HEK293 (cell line): ENCODE measurements at regions not wholly inside any gene's neighbourhood (a gene's known extent, or its start where the extent isn't known, plus 50 kb on each side); places are given as distances from the start of the nearest gene placed in this dataset.

Source experiments
- CTCF ChIA-PET: fragments of 350-600 bp; formaldehyde crosslinking; extraction: SDS; loops from one replicate; lab custom pipeline; 2021; ENCODE audit warnings: antibody characterized with exemption; lab: Yijun Ruan, JAX
- POLR2A ChIA-PET: fragments of 300-600 bp; formaldehyde crosslinking; extraction: SDS; loops from one replicate; lab custom pipeline; 2020; ENCODE audit warnings: antibody characterized with exemption, inconsistent platforms; lab: Yijun Ruan, JAX
- H3K27ac ChIP-seq: fragments of 200-500 bp; sonication (Bioruptor generic); 2 replicates; pipeline ENCODE4 v1.5.1; 2014; ENCODE audit warnings: low read depth, low read length, control low read depth, inconsistent platforms; ENCODE audit errors: extremely low read depth
- H3K36me3 ChIP-seq, 2 experiments: fragments of 200-500 bp in 1 of 2; sonication (Bioruptor generic) in 1 of 2; 1 replicate in 1 of 2; 2 replicates in 1 of 2; pipeline ENCODE4 v1.5.1; 2014 to 2017; ENCODE audit warnings: inconsistent platforms in 2 of 2, low read length in 2 of 2; ENCODE audit not compliant: control insufficient read depth in 2 of 2, insufficient read depth in 1 of 2
- H3K4me1 ChIP-seq: fragments of 200-500 bp; sonication (Bioruptor generic); 2 replicates; pipeline ENCODE4 v1.5.1; 2014; ENCODE audit warnings: mild to moderate bottlenecking, low read length, inconsistent platforms; ENCODE audit not compliant: control insufficient read depth, insufficient read depth
- H3K4me3 ChIP-seq: 2 replicates; pipeline ENCODE4 v1.5.1; 2011; ENCODE audit warnings: low read depth, mild to moderate bottlenecking, control low read depth, low read length, moderate library complexity
- H3K9me3 ChIP-seq: fragments of 200-500 bp; sonication (Bioruptor generic); 2 replicates; pipeline ENCODE4 v1.5.1; 2014; ENCODE audit warnings: low read depth, low read length, inconsistent platforms; ENCODE audit not compliant: control insufficient read depth, insufficient read depth
- EGR2 ChIP-seq: fragments of 450-650 bp; formaldehyde crosslinking; IDR thresholded peaks from 2 replicates; pipeline ENCODE4 v1.5.1; 2016; ENCODE audit warnings: low read depth, missing biosample characterization, missing genetic modification characterization
- ELK4 ChIP-seq: IDR thresholded peaks from 2 replicates; pipeline ENCODE4 v1.6.1; 2011; ENCODE audit warnings: mild to moderate bottlenecking, low read depth, low read length, borderline replicate concordance
- HOXD13 ChIP-seq: sonication (generic); formaldehyde crosslinking; IDR thresholded peaks from 2 replicates; pipeline ENCODE4 v1.8.0; 2022; ENCODE audit warnings: missing genetic modification reagents, borderline replicate concordance
- IKZF3 ChIP-seq: fragments of 450-650 bp; IDR thresholded peaks from 2 replicates; pipeline ENCODE4 v1.5.0; 2018; ENCODE audit warnings: missing biosample characterization, mild to moderate bottlenecking, missing genetic modification characterization, moderate library complexity
- OSR2 ChIP-seq: fragments of 450-650 bp; formaldehyde crosslinking; IDR thresholded peaks from 2 replicates; pipeline ENCODE4 v1.5.1; 2016; ENCODE audit warnings: missing biosample characterization, missing genetic modification characterization
- PRDM1 ChIP-seq: fragments of 450-650 bp; formaldehyde crosslinking; IDR thresholded peaks from 2 replicates; pipeline ENCODE4; 2016; ENCODE audit warnings: missing biosample characterization, missing genetic modification characterization
- TRIM28 ChIP-seq: IDR thresholded peaks from 2 replicates; pipeline ENCODE4 v1.6.1; 2011; ENCODE audit warnings: low read length, control low read depth, borderline replicate concordance
- ZBTB20 ChIP-seq: fragments of 450-650 bp; formaldehyde crosslinking; IDR thresholded peaks from 2 replicates; pipeline ENCODE4 v1.5.1; 2016; ENCODE audit warnings: missing biosample characterization, missing genetic modification characterization
- ZBTB44 ChIP-seq: fragments of 450-650 bp; IDR thresholded peaks from 2 replicates; pipeline ENCODE4 v1.5.1; 2018; ENCODE audit warnings: missing biosample characterization, mild to moderate bottlenecking, missing genetic modification characterization
- ZBTB48 ChIP-seq: fragments of 450-650 bp; formaldehyde crosslinking; IDR thresholded peaks from 2 replicates; pipeline ENCODE4 v1.5.1; 2016; ENCODE audit warnings: missing biosample characterization, missing genetic modification characterization
- ZFHX2 ChIP-seq: fragments of 450-650 bp; formaldehyde crosslinking; conservative IDR thresholded peaks from 2 replicates; pipeline ENCODE4 v1.5.1; 2016; ENCODE audit warnings: missing biosample characterization, missing genetic modification characterization
- ZNF449 ChIP-seq: fragments of 450-650 bp; formaldehyde crosslinking; IDR thresholded peaks from 2 replicates; pipeline ENCODE4 v1.5.1; 2017; ENCODE audit warnings: missing biosample characterization, mild to moderate bottlenecking, missing genetic modification characterization, moderate library complexity
- ZNF530 ChIP-seq: fragments of 450-650 bp; formaldehyde crosslinking; IDR thresholded peaks from 2 replicates; pipeline ENCODE4 v1.5.1; 2016; ENCODE audit warnings: low read depth, missing biosample characterization, missing genetic modification characterization
- ZNF692 ChIP-seq: fragments of 450-650 bp; formaldehyde crosslinking; IDR thresholded peaks from 2 replicates; pipeline ENCODE4 v1.5.1; 2016; ENCODE audit warnings: missing biosample characterization, missing genetic modification characterization
- ZNF843 ChIP-seq: fragments of 450-650 bp; formaldehyde crosslinking; IDR thresholded peaks from 2 replicates; pipeline ENCODE4 v1.5.1; 2016; ENCODE audit warnings: missing biosample characterization, missing genetic modification characterization

DNA sequence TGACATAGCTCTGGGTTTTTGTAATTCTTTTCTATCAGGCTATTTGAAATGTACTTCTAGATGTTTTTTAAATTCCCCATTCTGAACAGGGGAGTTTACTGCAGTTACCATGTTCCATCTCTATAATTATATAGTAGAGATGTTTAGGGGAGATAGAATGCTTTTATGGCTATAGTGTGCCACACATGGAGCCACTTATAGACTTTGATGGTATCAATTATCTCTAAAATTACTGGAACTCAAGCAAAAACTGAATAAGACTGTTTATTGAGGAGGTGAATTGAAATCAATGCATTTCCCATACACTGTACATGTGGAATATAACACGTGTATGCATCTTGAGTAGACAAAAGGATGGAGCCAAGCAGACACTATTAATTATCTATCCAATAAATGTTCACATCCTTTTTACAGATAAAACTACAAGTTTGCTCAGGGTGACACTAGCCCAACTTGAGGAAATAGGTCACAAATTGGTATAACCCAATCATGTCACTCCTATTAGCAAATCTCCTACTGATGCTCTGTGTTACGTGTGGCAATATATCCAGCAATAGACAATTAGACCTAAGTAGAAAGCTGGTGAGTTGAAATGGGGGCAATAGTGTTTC is 1882.6 kb downstream of the PCDH9 start:
- H3K36me3 ChIP-seq, result no peaks in the 10 kb centered on the region
- no peak overlapping the region for H3K27ac ChIP-seq
- H3K9me3 ChIP-seq, result no peaks in the 10 kb centered on the region
- CTCF ChIA-PET, result interaction anchor here (0.7 kb wide), 1 partner anchor 1850 kb away, joined by 3 read pairs; no protein-coding TSS in a partner anchor
- H3K4me3 ChIP-seq, result no peak overlapping the region
- TF ChIP-seq ELK4 (0 out of 2 replicates have a peak, but pooled peaks have one; percentile 46), ZBTB44 (tag by site-specific recombination) (no peak)
- no peaks in the 10 kb centered on the region for H3K4me1 ChIP-seq
- POLR2A ChIA-PET, result no interaction called here

GRCh38 chr13:65343898-65344663 is 1886.1 kb downstream of the PCDH9 start:
- no peaks in the 10 kb centered on the region for H3K4me1 ChIP-seq
- CTCF ChIA-PET, result no interaction called here
- no peak overlapping the region for H3K27ac ChIP-seq
- POLR2A ChIA-PET, result no interaction called here
- H3K9me3 ChIP-seq, result no peaks in the 10 kb centered on the region
- H3K36me3 ChIP-seq, result no peaks in the 10 kb centered on the region
- TF ChIP-seq PRDM1 (no peak), ZNF449 (no peak), OSR2 (tag by site-specific recombination) (no peak), ZBTB20 (tag by site-specific recombination) (no peak)
- H3K4me3 ChIP-seq, result no peak overlapping the region

- no peak overlapping the region for H3K27ac ChIP-seq
- TF ChIP-seq ZNF843 (tag by site-specific recombination) (no peak), HOXD13 (CRISPR knock-in tag) (no peak), IKZF3 (tag by site-specific recombination) (no peak), ZNF692 (tag by site-specific recombination) (no peak), EGR2 (tag by site-specific recombination) (no peak), TRIM28 (no peak), ZFHX2 (no peak), ZBTB48 (tag by site-specific recombination) (no peak), ZNF530 (tag by site-specific recombination) (no peak)
- TF ChIP-seq, all 188 proteins: peak for 0
- H3K9me3 ChIP-seq, result no peaks in the 10 kb centered on the region
- ChIA-PET POLR2A (no interaction called here), CTCF (no interaction called here)
- no peaks in the 10 kb centered on the region for H3K4me1 ChIP-seq
- no peaks in the 10 kb centered on the region for H3K36me3 ChIP-seq
- H3K4me3 ChIP-seq, result no peak overlapping the region
These were observed 1887.4 kb downstream of the PCDH9 start for GRCh38 chr13:65342541-65343337.
